ENCODE measurements at regions not wholly inside any gene's neighbourhood (a gene's known extent, or its start where the extent isn't known, plus 50 kb on each side); places are given as distances from the start of the nearest gene placed in this dataset.

GRCh38 chr18:32823226-32823625, 50.4 kb upstream of the KLHL14 start:
- TF ChIP-seq POLR2A (IDR thresholded peaks at IDR 0.05; ENCODE audit: low read depth, low read length): no peak
- TF ChIP-seq TAF1 (IDR thresholded peaks at IDR 0.05; ENCODE audit: borderline replicate concordance, low read depth, low read length): no peak
- no peak for TF ChIP-seq POLR2AphosphoS5 (IDR thresholded peaks at IDR 0.05; ENCODE audit: low read depth, low read length)

Measured in GM12892 (cell line).